Activated gamma-delta T cell treated with anti-CD3 and anti-CD28 coated beads, Interleukin-2, amount 50 U/mL, for 16 hours (primary cell): ENCODE measurements at regions not wholly inside any gene's neighbourhood (a gene's known extent, or its start where the extent isn't known, plus 50 kb on each side); places are given as distances from the start of the nearest gene placed in this dataset.

Source experiments
- DNase-seq: peaks from one replicate; pipeline ENCODE4 v3.0.0-alpha.2; 2020; ENCODE audit warnings: low read depth

DNA sequence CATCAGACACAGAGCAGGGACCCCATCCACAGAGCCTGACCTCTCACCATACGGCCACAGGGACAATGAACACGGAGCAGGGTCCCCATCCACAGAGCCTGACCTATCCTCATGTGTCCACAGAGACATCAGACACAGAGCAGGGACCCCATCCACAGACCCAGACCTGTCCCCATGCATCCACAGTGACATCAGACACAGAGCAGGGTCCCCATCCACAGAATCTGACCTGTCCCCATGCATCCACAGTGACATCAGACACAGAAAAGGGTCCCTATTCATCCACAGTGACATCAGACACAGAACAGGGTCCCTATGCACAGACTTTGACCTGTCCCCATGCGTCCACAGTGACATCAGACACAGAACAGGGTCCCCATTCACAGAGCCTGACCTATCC is 325.1 kb upstream of the RAB6C start:
- DNase-seq = no peak

DNA sequence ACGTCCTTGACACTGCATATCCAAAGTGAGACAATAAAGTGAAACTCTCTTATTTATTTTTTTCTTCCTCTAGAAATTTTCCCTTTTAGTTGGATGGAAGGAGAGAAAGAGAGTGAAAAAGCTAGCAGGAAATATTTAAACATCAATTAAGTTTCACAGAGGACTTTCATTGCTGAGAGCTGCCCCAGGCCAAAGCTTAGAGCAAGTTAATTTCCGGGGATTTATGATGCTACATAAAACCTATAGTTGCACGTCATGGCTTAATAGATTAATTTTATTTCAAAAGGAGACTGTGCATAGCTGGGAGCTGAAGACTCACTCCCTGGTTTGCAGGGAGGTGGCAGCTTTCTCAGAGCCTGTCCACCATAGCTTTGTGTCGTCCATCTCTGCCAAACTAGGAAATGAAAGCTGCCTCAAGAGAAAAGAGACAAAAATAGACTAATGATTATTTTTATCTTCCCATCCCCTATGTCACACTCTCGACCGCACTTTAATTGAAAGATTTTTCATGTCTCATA is 323.3 kb upstream of the RAB6C start:
- no peak for DNase-seq

DNA sequence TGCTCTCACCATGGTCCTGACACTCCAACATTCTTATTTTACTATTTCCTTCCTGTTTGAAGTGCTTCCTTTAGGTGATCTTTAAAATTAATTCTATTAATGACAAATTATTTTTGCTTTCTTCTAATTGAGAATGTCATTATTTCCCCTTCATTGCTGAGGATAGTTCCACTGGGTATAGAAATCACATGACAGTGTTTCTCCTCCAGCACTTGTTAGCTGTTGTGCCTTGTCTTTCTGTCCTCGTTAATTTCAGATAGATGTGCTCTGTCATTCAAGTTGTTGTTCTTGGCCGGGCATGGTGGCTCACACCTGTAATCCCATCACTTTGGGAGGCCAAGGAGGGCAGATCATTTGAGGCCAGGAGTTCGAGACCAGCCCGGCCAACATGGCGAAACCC is 321.0 kb upstream of the RAB6C start:
- no peak for DNase-seq

DNA sequence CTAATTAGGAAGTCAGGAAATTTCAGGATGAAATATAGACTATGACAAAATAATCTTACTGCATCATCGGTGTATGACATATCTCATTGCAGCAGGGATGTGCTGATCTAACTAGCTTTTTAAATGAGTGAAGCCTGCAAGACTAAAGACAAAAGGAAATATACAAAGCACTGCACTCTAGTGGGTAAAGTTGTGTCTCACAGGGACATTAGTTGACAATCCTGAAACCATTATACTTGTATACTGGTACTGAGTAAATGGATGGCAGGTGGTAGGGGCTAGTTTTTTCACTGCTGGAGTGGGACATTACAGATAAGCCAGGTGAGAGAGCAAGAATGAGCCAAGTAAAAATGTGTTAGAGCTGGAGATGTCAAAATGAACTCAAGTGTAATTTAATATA is 317.5 kb upstream of the RAB6C start:
- no peak for DNase-seq

DNA sequence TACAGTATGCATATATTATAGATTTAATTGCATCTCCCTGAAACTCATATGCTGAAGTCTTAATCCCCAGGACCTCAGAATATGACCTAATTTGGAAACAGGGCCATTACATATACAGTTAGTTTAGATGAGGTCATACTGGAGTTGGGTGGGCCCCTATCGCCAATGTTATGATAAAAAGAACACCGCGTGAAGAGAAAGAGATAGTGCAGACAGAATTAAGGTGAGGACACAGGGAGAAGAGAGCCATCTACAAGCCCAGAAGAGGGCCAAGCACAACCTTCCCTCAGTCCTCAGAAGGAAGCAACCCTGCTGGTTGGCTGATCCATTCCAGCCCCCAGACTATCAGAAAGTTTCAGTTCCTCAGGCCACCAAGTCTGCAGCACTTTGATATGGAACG is 311.9 kb upstream of the RAB6C start:
- no peak for DNase-seq

DNA sequence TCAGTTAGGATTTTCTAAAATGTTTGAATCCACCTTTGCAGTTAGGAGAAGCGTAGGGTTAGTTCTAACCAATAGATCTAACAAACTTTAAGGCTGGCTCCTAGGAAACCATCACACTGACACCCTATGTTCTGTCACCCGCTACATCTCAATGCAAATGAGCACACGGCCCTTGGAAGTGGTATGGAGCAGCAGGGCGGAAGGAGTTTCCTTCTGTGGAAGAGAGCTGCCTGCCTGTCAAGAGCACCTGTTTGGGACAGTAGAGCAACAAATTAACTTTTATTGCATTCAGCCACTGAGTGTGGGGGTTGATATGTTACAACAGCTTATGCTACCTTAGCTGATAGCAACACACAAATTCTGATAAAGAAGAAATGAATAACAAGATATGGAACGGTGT is 306.9 kb upstream of the RAB6C start:
- DNase-seq = no peak

DNA sequence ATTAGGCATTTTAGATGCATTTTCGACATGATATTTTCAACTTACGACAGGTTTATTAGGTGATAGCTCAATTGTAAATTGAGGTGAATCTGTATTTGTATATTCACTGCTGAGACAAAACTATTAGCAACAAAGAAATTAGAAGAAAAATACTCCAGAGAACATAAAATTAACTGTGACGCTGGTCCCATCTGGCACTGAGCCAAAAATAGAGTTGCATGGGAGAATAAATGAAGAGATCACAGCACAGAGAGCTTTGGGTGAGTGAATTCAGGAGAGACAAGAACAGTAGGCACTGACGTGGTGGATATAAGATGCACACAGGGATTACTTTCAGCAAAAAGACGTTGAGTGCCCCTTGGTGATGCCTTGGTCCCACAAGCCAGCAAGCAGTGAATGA is 306.2 kb upstream of the RAB6C start:
- no peak for DNase-seq

DNA sequence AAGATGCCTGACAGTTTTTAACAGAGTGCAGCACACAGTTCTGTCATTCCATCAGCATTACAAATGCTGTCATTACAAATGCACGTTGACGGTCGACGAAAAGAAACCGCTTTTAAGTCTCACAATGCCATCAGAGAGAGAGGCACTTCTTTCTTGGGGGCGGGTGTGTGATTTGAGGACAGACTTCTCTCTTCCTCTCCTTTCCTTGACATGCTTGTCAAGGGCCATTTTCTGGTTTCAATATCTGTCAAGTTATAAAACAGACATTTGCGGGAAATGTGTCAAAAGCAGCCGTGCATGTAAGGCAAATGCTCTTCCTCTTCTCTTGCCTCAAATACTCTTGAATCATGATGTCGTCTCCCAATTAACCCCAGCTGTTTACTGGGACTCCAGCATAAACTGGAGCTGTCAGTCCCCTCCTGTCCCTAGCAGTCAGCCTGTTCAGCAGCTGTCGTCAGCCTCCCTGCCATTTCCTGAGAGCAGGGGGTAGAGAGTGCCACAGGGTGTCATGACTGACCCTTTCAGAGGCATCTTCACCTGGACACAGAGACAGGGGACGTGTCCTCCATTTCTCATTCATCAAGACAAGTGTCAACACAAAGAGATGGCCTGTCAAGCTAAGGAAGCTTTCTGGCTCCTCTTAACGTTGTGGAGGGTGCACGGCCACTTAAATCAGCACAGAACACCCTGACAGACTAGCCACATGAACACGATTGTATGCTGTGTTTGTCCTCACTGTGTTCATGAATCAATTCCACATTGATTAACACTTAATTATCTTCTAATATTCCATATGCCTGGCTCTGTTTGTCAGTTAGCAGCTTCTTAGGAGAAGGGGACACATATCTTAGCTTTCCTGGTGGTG is 305.4 kb upstream of the RAB6C start:
- no peak for DNase-seq

DNA sequence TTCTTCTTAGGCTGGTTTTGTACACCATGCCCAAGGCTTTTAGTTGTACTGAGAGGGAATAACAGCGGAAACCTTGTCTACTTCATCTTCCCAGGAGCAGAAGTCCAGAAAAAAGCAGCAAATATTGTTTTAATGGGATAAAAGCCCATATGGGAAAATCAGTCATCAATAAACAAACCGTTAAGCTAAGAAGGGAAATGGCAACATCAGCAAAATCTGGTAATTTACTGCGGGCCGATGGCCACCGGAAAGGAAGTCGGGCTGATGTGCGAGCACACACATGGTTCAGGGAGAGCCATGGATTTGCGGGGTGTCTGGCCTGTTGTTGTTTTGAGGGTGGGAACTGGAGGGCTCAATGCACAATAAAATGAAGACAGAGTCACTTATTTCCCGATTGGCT is 300.7 kb upstream of the RAB6C start:
- no peak for DNase-seq

DNA sequence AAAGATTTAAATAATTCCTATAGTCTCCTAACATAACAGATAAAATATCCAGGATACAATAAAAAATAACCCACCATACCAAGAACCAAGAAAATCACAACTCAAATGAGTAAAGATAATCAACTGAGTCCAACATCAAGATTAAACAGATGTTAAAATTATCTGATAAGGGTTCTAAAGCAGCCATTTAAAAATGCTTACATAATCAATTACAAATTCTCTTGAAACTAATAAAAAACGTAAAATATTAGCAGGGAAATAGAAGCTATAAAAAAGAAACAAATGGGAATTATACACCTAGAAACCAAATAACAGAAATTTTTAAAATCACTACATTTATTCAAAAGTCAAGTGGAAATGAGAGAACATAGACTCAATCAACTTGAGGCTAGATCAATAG is 297.7 kb upstream of the RAB6C start:
- no peak for DNase-seq

DNA sequence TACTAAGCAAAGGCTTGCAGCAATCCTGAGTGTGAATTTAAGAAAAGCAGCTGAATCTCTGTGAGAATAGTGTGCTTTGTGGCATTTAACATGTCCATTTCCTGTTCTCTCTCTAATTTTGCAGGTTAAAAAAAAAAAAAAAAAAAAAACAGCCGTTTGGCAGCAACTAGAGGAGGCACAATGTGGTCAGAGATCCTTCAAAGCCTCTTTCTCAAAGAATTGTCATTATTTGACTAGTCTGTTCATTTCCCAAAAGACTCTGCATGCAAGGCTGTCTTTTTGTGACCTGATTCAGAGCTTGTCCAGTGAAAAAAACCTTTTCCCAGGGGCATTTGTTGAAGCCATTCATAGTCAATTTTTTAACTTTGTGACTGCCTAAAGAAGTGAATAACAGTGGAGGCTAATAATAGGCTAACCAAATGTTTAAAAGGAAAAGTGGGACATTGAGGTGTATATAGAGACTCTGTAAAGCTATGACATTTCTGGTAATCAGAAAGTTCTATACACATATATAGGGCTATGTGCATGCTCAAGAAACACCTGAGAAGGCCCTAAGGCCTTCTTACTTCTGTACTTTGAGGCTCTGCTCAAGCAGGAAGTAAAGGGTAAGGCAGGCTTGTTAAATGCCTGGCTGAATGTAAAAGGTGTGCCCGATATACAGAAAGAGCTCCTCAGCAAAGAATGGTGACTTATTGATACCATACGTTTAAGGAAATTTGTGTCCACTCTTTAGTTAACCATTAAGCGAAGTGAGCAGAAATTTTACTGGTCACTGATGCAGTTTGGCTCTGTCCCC is 289.6 kb upstream of the RAB6C start:
- DNase-seq = no peak

DNA sequence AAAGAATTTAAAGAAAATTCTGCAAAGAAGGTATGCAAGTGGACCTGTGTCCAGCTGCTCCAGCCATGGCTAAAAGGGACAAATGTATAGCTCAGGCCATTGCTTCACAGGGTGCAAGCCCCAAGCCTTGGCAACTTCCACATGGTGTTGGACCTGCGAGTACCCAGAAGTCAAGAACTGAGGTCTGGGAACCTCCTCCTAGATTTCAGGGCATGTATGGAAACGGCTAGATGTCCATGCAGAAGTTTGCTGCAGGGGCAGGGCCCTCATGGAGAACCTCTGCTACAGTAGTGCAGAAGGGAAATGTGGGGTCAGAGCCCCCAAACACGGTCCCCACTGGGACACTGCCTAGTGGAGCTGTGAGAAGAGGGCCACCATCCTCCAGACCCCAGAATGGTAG is 284.0 kb upstream of the RAB6C start:
- no peak for DNase-seq

DNA sequence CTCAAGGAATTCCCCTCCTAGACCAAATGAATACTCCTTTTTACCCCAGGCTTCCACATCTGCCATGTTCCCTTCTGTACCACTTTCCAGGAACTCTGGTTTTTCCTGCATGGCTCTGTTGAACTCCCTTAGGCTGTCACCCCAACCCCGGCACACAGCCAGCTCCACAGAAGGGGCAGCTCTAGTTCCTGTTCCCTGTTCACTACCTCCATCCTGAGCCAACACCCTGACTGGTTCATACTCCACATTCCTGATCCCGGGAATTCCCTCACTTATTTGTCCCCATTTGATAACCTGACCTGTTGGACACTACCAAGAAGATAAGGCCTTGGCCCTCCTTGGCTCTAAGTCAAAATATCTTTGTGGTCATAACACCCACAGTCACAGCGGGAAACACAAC is 280.9 kb upstream of the RAB6C start:
- no peak for DNase-seq

DNA sequence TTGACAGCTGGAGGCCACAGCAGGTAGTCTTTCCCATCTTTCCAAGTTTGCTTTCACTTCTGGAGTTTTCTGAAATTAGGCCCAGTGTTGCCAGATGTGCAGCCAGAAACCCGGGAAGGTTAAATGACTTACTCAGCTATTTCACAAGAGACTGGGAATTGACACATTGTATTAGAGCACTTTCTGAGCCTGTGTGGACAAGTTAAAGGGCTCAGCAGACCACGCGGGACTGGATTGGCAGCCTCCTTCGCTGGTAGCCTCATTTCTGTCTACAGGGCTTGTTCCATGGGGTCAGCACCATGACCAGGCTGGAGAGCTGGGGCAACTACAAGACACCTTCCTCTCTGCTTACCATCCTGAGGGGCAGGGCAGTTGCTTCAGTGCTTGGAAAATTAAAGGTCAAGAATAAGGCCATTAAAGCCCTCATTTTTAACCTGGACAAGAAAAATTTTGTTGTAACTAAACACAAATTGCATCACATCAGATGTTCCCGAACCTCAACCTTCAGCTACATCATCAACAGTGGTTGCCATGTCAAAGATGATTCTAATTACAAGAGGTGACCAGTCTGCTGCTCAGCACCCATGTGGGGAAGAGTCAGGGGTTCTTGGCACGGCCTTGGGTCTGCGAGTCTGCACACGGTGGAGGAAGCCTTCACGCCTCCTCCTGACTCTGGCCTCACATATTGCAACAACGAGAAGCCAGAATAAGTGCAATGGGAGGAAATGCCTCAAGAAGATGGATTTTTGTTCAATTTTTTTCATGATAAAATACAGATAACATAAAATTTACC is 279.5 kb upstream of the RAB6C start:
- no peak for DNase-seq

DNA sequence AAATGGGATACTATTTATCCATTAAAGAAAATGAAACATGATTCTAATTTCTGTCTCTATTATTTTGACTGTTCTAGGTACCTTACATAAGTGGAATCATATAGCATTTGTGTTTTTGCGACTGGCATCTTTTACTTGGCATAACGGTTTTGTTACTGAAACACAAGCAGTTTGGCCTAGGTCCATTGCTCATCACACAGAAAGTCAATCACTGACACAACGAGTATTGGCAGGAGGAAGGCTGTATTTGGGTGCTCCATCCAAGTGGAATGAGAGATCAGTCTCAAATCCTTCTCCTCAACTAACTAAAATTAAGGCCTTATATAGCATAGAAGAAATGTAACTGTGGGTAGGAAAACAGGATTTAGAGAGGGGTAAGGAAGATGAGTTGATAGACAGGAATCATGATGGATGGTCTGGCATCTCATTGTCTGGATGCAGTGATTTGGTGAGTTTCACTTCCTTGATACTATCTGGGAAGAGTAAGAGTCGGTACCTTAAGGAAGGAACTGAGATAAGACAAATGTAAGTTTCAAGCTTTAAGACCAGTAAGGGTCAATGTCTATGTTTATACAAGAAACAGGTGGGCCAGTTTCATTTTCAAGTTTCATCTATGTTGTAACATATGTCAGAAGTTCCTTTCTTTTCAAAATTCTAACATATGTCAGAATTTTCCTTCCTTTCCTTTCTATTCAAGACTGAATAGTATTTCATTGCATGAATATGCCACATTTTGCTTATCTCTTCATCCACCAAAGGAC is 276.9 kb upstream of the RAB6C start:
- DNase-seq = no peak

DNA sequence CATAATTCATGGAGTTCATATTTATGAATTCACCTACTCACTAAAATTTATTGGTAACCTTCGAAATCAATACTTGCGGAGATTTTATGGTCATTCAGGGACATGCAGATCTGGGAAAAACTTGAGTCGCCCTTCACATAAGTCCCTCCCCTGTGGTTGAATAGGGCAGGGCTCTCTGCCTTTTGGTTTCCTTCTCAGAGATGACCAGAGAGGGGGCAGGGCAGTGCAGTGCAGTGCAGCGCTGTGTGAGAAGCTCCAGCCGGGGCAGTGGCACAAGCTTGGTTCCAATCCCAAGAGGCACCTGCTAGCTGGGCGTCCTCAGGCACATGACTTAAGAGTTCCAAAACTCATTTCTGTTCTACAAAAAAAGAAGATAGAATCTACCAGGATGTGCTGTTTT is 274.4 kb upstream of the RAB6C start:
- no peak for DNase-seq

DNA sequence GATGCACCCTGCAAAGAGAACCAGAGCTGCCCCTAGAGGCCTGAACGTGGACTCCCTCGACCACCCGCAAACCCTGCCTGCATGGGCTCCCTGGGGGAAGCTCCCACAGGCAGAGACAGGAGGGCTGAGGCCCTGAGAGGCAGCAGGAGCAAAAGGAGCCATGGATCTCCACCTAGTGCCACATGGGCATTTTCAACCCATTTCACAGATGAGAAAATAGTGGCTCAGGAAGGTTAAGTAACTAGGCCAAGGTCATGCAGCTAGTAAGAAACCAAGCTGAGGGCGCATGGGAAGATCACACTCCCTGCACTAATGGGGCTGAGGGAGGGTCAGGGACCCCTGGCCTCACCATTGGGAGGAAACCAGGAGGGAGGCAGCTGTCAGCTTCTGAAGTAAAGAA is 271.7 kb upstream of the RAB6C start:
- no peak for DNase-seq

DNA sequence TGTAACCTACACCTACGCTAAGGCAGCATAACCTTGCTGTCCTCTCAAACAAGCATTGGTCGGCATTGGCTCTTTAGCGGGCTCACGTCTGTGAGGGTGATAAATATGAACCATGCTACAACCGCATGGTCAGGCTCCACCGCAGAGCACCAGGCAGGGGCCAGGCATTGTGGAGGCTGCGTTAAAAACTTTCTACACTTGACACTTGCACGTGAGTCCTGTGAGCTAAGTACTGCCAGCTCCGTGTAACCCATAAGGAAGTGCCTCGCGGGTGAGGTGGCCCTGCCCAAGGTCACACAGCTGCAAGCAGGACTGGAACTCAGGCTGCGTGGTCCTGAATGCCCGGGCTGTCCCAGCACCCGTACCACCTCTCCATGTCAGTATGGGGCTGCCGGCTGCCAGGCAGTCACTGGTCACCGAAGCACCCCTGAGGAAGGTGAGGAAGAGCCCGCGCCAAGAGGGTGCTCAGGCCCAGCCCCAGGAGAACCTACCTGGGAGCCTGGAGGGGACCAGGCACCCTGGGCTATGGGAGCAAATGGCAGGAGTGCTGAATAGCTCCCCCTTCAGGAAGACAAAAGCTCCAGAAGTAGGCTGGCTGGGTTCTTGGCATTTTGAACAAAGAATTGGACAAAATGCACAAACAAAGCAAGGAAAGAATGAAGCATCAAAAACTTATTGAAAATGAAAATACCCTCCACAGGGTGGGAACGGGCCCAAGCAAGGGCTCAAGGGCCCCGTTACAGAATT is 271.1 kb upstream of the RAB6C start:
- no peak for DNase-seq

DNA sequence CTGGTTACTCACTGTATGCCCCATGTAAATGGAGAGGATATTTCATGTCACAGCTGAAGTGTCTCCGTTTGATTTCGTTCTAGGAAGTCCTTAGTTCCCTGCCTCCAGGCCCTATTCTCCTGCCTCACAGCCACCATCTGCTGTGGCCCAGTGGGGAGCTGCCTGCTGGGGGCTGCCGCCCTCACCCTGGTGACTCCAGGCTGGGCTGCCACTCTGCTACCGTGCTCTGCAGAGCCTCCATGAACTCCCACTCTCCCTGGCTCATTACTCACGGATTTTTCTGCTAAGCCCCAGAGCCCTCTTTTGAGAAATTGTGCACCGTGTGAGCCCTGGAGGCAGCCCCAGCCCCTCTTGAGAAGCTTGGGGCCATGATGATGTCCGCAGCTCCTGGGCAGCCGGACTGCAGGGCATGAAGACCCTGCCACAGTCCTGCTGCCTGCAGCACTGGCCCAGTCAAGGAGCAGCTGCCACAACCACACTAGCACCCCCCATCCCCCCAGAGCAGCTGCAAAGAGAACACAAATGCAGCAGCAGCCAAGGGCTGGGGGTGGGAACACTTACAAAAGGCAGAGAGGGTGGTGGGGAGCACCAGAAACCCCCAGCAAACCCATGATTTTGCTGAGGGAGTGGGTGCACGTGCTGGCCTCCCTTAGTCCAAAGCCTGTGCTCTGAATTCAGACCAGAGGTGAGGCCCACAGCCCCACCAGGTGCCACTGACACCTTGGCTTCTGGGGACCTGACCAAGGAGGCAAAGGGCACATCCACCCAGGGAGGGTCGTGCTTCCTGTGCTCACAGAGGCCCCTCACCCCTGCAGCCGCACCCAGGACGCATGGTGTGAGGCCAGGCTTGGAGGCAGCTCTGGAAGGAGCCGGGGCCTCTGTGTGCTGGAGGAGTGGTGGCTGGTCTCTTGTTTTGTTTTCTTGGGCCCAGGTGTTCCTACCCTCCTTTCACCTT is 270.2 kb upstream of the RAB6C start:
- DNase-seq = no peak
